ENCODE measurements at regions not wholly inside any gene's neighbourhood (a gene's known extent, or its start where the extent isn't known, plus 50 kb on each side); places are given as distances from the start of the nearest gene placed in this dataset.

- H3K27ac Mint-ChIP-seq = no peak overlapping the region
- no peak overlapping the region for H3K4me3 Mint-ChIP-seq
- no peaks in the 10 kb centered on the region; the same call in 1 of the 2 replicates for H3K27me3 Mint-ChIP-seq (ENCODE audit: low read depth)
- DNase-seq (ENCODE audit: low spot score) = no peak
- ChIA-PET CTCF (no interaction called here), POLR2A (no interaction called here)
- peaks cover 18% of the 10 kb centered on the region for H3K4me1 Mint-ChIP-seq
- no peak for TF ChIP-seq ZNF416 (CRISPR knock-in tag; IDR thresholded peaks at IDR 0.05)
- TF ChIP-seq NFATC4 (CRISPR knock-in tag; IDR thresholded peaks at IDR 0.05) = no peak
- no peak for TF ChIP-seq NFE2L1 (CRISPR knock-in tag; IDR thresholded peaks at IDR 0.05)
- no peak for TF ChIP-seq MXD4 (CRISPR knock-in tag; IDR thresholded peaks at IDR 0.05; ENCODE audit: borderline replicate concordance)
- no peak for TF ChIP-seq CDX4 (CRISPR knock-in tag; IDR thresholded peaks at IDR 0.05; ENCODE audit: borderline replicate concordance)
- TF ChIP-seq MYBL2 (CRISPR knock-in tag; IDR thresholded peaks at IDR 0.05) = no peak
- no peak for TF ChIP-seq NR3C1 (CRISPR knock-in tag; conservative IDR thresholded peaks at IDR 0.05; ENCODE audit: low read depth)
- no peak for TF ChIP-seq RELA (CRISPR knock-in tag; IDR thresholded peaks at IDR 0.05; ENCODE audit: borderline replicate concordance)
- no peak for TF ChIP-seq TP53 (CRISPR knock-in tag; IDR thresholded peaks at IDR 0.05)
- no peak for TF ChIP-seq IRF1 (CRISPR knock-in tag; IDR thresholded peaks at IDR 0.05)
- no peak for TF ChIP-seq PRDM15 (CRISPR knock-in tag; IDR thresholded peaks at IDR 0.05)
- no peak for TF ChIP-seq CREM (CRISPR knock-in tag; IDR thresholded peaks at IDR 0.05)
- TF ChIP-seq SMAD4 (CRISPR knock-in tag; IDR thresholded peaks at IDR 0.05) = no peak
- no peak for TF ChIP-seq MLX (CRISPR knock-in tag; IDR thresholded peaks at IDR 0.05)
- TF ChIP-seq ZNF532 (CRISPR knock-in tag; IDR thresholded peaks at IDR 0.05; ENCODE audit: borderline replicate concordance) = no peak
- peaks cover 6% of the 10 kb centered on the region; the same call in 1 of the 2 replicates for H3K36me3 Mint-ChIP-seq
- ATAC-seq = no peak
- H3K9me3 Mint-ChIP-seq = peaks cover 10% of the 10 kb centered on the region
Measured at GRCh38 chr3:14298991-14299555, 103.3 kb upstream of the SLC6A6 start.

- Mint-ChIP-seq H3K36me3 (peaks cover under 1% of the 10 kb centered on the region; the same call in 1 of the 2 replicates), H3K9me3 (peaks cover 4% of the 10 kb centered on the region), H3K4me1 (peaks cover 24% of the 10 kb centered on the region), H3K27ac (no peak overlapping the region), H3K4me3 (no peak overlapping the region), H3K27me3 (ENCODE audit: low read depth) (no peaks in the 10 kb centered on the region; the same call in 1 of the 2 replicates)
- ATAC-seq (no peak), DNase-seq (ENCODE audit: low spot score) (no peak)
- CTCF ChIA-PET = interaction anchor here (1.4 kb wide), 1 partner anchor 93 kb away, joined by 4 read pairs; no protein-coding TSS in a partner anchor
- POLR2A ChIA-PET = no interaction called here
- TF ChIP-seq USF1 (CRISPR knock-in tag; IDR thresholded peaks at IDR 0.05) (no peak), SP1 (CRISPR knock-in tag; conservative IDR thresholded peaks at IDR 0.05) (no peak), CTCF (IDR thresholded peaks at IDR 0.05) (no peak), ZNF219 (CRISPR knock-in tag; IDR thresholded peaks at IDR 0.05; ENCODE audit: borderline replicate concordance) (no peak)
Measured at GRCh38 chr3:14299767-14300166, 102.6 kb upstream of the SLC6A6 start.

Measured in WTC11 (cell line).